ENCODE measurements at regions not wholly inside any gene's neighbourhood (a gene's known extent, or its start where the extent isn't known, plus 50 kb on each side); places are given as distances from the start of the nearest gene placed in this dataset.

DNA sequence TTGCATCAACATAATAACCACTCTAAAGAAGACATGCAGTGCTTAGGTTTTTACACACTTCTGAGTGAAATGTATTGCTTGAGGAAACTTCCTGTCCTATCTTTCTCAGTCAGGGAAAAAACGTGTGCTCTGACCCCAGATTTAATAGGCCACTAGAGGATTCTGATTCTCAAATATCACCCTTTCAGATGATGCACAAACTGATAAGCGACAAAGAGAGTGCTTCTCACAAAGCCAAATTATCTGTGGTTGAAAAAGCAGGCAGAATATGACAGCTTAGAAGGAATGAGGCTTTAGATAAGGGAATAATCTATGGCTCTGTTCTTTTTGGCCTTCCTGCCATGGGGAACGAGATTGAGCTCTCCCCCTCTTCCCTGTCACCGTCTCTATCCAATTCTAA lies 583.4 kb upstream of the SGO1 start:
- DNase-seq: no peak
- H2BK5ac ChIP-seq (ENCODE audit: insufficient read length, low read length): no peak overlapping the region
- H3K27me3 Mint-ChIP-seq (ENCODE audit: low read depth): no peaks in the 10 kb centered on the region
- TF ChIP-seq, protein P1, sequence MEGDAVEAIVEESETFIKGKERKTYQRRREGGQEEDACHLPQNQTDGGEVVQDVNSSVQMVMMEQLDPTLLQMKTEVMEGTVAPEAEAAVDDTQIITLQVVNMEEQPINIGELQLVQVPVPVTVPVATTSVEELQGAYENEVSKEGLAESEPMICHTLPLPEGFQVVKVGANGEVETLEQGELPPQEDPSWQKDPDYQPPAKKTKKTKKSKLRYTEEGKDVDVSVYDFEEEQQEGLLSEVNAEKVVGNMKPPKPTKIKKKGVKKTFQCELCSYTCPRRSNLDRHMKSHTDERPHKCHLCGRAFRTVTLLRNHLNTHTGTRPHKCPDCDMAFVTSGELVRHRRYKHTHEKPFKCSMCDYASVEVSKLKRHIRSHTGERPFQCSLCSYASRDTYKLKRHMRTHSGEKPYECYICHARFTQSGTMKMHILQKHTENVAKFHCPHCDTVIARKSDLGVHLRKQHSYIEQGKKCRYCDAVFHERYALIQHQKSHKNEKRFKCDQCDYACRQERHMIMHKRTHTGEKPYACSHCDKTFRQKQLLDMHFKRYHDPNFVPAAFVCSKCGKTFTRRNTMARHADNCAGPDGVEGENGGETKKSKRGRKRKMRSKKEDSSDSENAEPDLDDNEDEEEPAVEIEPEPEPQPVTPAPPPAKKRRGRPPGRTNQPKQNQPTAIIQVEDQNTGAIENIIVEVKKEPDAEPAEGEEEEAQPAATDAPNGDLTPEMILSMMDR (conservative IDR thresholded peaks at IDR 0.05): no peak
- no peak overlapping the region for H3K27ac ChIP-seq (ENCODE audit: insufficient read length, low read depth, low read length)
- no peaks in the 10 kb centered on the region for H3K9me3 Mint-ChIP-seq
- H2AFZ ChIP-seq (ENCODE audit: low read length): no peak overlapping the region
- no peak overlapping the region for H3K18ac ChIP-seq (ENCODE audit: insufficient read length, low read depth, low read length)
- H3K79me2 ChIP-seq (ENCODE audit: insufficient read depth, low read length): no peaks in the 10 kb centered on the region
- H3K36me3 Mint-ChIP-seq (ENCODE audit: insufficient read depth in 1 of 3, low read depth in 3 of 3): no peaks in the 10 kb centered on the region
- no peaks in the 10 kb centered on the region for H3K79me1 ChIP-seq (ENCODE audit: insufficient read depth, low read depth, low read length, poor library complexity, severe bottlenecking)
- H2AK5ac ChIP-seq (ENCODE audit: insufficient read length, low read length): no peak overlapping the region
- no peak overlapping the region for H4K5ac ChIP-seq (ENCODE audit: insufficient read length, low read depth, low read length)
- no peak overlapping the region for H3K27ac Mint-ChIP-seq
- H4K91ac ChIP-seq (ENCODE audit: insufficient read length, low read depth, low read length): no peak overlapping the region
- H3K23me2 ChIP-seq (ENCODE audit: insufficient read length, low read depth, low read length, poor library complexity, severe bottlenecking): no peaks in the 10 kb centered on the region
- no peak overlapping the region for H3K4me2 ChIP-seq (ENCODE audit: insufficient read depth, insufficient read length, low read length)
- no peak overlapping the region for H4K8ac ChIP-seq (replicated peaks; ENCODE audit: insufficient read length, low read depth, low read length)
- H3K23ac ChIP-seq (ENCODE audit: insufficient read length, low read depth, low read length): no peak overlapping the region
- H3K4me1 Mint-ChIP-seq: no peaks in the 10 kb centered on the region
- H3K56ac ChIP-seq (ENCODE audit: insufficient read length, low read depth, low read length): no peak overlapping the region
- no peak overlapping the region for H3T11ph ChIP-seq (ENCODE audit: low read length)
- H3K9ac ChIP-seq (ENCODE audit: extremely low read depth, insufficient read length, low read length): no peak overlapping the region
- H2BK12ac ChIP-seq (ENCODE audit: insufficient read length, low read depth, low read length): no peak overlapping the region
- no peak overlapping the region for H2BK15ac ChIP-seq (ENCODE audit: low read depth, low read length)
- H3K4me3 Mint-ChIP-seq: no peak overlapping the region
- no peaks in the 10 kb centered on the region for H3K27me3 ChIP-seq (ENCODE audit: insufficient read depth, low read length)
- no peaks in the 10 kb centered on the region for H4K20me1 ChIP-seq (ENCODE audit: control insufficient read depth, insufficient read depth, insufficient read length)
- no peaks in the 10 kb centered on the region for H3K9me3 ChIP-seq (ENCODE audit: control insufficient read depth, low read depth, low read length)
- no peaks in the 10 kb centered on the region for H3K4me1 ChIP-seq (ENCODE audit: insufficient read depth, low read length)
- no peak overlapping the region for H2BK120ac ChIP-seq (ENCODE audit: low read depth, low read length, poor library complexity, severe bottlenecking)
- WGBS (ENCODE audit: extremely low coverage, insufficient read length, low lambda C conversion rate): no CpG with 5 or more reads among the region's 4 CpGs
- H3K4ac ChIP-seq (ENCODE audit: low read depth, low read length): no peak overlapping the region
- no peak overlapping the region for H3K14ac ChIP-seq (ENCODE audit: insufficient read depth, low read length)
- H2BK20ac ChIP-seq (ENCODE audit: low read depth, low read length, poor library complexity, severe bottlenecking): no peak overlapping the region

Measured in H9 (cell line).